OCI-LY3 (cell line): ENCODE measurements at regions not wholly inside any gene's neighbourhood (a gene's known extent, or its start where the extent isn't known, plus 50 kb on each side); places are given as distances from the start of the nearest gene placed in this dataset.

Experiments
- H2AFZ ChIP-seq: fragments of 200-600, 300-600 bp; shearing (Covaris generic); 2 replicates; pipeline ENCODE4 v1.6.0; 2014; ENCODE audit warnings: antibody characterized with exemption, low read depth, low read length
- H3K27ac ChIP-seq: fragments of 200-600, 300-600 bp; sonication (generic); 2 replicates; pipeline ENCODE4 v1.5.1; 2014; ENCODE audit warnings: mild to moderate bottlenecking, low read length, moderate library complexity, mixed read lengths
- H3K27me3 ChIP-seq: fragments of 200-600, 300-600 bp; sonication (generic); 2 replicates; pipeline ENCODE4 v1.6.1; 2014; ENCODE audit warnings: low read depth, low read length, mixed read lengths
- H3K36me3 ChIP-seq: fragments of 200-600, 300-600 bp; sonication (generic); replicated peaks from 2 replicates; pipeline ENCODE3; 2014; ENCODE audit warnings: low read depth, low read length, mixed read lengths
- H3K4me1 ChIP-seq: fragments of 300-600, 200-600 bp; sonication (generic); 2 replicates; pipeline ENCODE4 v1.6.1; 2014; ENCODE audit warnings: low read length, mixed read lengths
- H3K4me2 ChIP-seq: fragments of 200-600, 300-600 bp; sonication (generic); 2 replicates; pipeline ENCODE4 v1.6.1; 2014; ENCODE audit warnings: low read length, mixed read lengths
- H3K4me3 ChIP-seq: fragments of 300-600, 200-600 bp; sonication (generic); 2 replicates; pipeline ENCODE4 v1.5.1; 2014; ENCODE audit warnings: antibody characterized with exemption, mild to moderate bottlenecking, low read length, moderate library complexity
- H3K79me2 ChIP-seq: fragments of 300-600, 200-600 bp; shearing (Covaris generic); 2 replicates; pipeline ENCODE4 v1.6.1; 2014; ENCODE audit warnings: mild to moderate bottlenecking, low read length, mixed read lengths
- H3K9ac ChIP-seq: fragments of 300-600, 200-600 bp; shearing (Covaris generic); 2 replicates; pipeline ENCODE4 v1.6.0; 2014; ENCODE audit warnings: mild to moderate bottlenecking, low read length, moderate library complexity
- H3K9me3 ChIP-seq: fragments of 200-600, 300-600 bp; shearing (Covaris generic); 2 replicates; pipeline ENCODE4 v1.6.1; 2014; ENCODE audit warnings: low read length, mixed read lengths; ENCODE audit not compliant: insufficient read depth
- H4K20me1 ChIP-seq: fragments of 200-600, 300-600 bp; sonication (generic); 2 replicates; pipeline ENCODE4 v1.6.1; 2016; ENCODE audit warnings: low read length, mixed read lengths; ENCODE audit not compliant: insufficient read depth
- EZH2phosphoT487 ChIP-seq: fragments of 200-600 bp; shearing (Covaris generic); IDR thresholded peaks from 2 replicates; pipeline ENCODE4 v1.6.1; 2018; ENCODE audit warnings: antibody characterized with exemption, mixed run types, low read depth
- TF ChIP-seq, protein P1 (sequence below): fragments of 200-600, 300-600 bp; sonication (generic); IDR thresholded peaks from 2 replicates; pipeline ENCODE4 v1.5.1; 2014; ENCODE audit warnings: antibody characterized with exemption, low read length, low read depth

DNA sequence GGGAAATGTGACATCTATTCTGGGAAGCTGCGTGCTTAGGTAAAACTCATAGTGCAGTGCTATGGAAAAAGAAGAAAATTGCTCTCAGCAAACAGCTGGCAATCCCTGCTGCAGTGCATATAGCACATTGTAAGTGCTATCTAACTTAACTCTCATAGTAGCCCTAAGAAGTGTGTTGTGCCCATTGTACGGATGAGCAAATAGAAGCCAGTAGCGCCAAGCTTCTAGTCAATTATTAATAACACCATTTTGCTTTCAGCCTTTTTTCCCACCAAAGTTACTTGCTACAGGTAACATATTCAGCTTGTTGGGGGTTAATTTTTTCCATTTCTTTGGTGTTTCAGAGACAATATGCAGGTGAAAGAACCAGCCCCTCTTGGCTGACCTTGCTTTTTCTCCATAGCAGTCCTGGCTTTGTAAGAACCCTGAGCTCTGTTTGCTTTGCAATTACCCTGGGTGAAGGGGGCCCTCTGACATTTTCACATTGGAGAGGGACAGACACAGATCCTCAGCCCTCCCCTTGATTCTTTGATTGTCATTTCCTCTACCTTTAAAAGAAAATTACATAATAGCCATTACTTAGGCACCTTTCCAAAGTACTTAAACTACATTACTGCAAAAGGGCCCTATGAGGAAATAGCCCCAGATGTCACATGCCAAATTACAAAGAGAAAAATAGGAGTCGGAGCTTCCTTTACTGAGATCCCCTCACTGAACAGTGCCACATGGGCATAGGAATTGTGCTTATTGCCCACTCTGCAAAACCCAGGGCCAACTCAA lies 576.2 kb upstream of the TBX3 start:
- no peaks in the 10 kb centered on the region for H3K9me3 ChIP-seq
- no peak for TF ChIP-seq EZH2phosphoT487
- TF ChIP-seq, protein P1, sequence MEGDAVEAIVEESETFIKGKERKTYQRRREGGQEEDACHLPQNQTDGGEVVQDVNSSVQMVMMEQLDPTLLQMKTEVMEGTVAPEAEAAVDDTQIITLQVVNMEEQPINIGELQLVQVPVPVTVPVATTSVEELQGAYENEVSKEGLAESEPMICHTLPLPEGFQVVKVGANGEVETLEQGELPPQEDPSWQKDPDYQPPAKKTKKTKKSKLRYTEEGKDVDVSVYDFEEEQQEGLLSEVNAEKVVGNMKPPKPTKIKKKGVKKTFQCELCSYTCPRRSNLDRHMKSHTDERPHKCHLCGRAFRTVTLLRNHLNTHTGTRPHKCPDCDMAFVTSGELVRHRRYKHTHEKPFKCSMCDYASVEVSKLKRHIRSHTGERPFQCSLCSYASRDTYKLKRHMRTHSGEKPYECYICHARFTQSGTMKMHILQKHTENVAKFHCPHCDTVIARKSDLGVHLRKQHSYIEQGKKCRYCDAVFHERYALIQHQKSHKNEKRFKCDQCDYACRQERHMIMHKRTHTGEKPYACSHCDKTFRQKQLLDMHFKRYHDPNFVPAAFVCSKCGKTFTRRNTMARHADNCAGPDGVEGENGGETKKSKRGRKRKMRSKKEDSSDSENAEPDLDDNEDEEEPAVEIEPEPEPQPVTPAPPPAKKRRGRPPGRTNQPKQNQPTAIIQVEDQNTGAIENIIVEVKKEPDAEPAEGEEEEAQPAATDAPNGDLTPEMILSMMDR: no peak
- peaks cover 14% of the 10 kb centered on the region; the same call in 1 of the 2 replicates for H3K4me1 ChIP-seq
- no peak overlapping the region for H3K4me2 ChIP-seq
- no peak overlapping the region for H3K4me3 ChIP-seq
- no peak overlapping the region for H3K27ac ChIP-seq
- H3K79me2 ChIP-seq: no peaks in the 10 kb centered on the region
- no peaks in the 10 kb centered on the region for H4K20me1 ChIP-seq
- H3K9ac ChIP-seq: no peak overlapping the region
- no peaks in the 10 kb centered on the region for H3K36me3 ChIP-seq
- H3K27me3 ChIP-seq: peaks cover 12% of the 10 kb centered on the region; the same call in 1 of the 2 replicates
- no peak overlapping the region for H2AFZ ChIP-seq

DNA sequence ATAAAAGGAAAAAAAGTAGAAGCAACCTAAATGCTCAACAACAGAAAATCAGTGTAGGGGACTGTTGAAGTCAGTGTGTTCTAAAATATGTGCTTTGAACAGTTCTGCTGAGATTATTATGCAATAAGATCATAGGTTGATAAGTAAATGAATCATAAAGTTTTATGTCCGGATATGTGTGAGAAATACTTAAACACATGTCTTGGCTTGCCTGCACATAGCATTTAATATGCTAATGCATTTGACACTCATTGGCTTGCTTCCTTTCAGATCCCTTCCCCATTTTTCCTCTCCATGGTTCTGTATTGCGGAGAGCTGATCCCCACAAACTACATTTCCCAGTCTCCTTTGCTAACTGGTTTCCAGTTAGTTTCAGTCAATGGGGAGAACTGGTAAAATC lies 573.8 kb upstream of the TBX3 start:
- Histone ChIP-seq H3K27ac (no peak overlapping the region), H2AFZ (no peak overlapping the region)
- TF ChIP-seq, protein P1: no peak
- TF ChIP-seq EZH2phosphoT487: no peak

DNA sequence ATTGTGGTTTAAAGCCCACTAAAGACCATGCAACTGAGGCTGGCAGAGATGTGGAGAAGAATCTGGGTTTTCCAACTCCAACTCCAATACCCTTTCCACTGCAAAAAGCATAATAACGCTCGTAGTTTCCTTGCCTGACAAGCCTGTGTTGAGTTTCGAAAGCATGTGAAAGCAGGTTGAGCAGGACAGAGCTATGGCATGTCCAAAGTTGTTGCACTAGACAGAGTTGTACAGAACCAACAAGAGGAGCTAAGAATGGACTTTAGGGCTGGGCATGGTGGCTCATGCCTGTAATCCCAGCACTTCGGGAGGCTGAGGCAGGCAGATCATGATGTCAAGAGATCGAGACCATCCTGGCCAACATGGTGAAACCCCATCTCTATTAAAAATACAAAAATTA lies 572.0 kb upstream of the TBX3 start:
- H3K79me2 ChIP-seq: no peaks in the 10 kb centered on the region
- no peaks in the 10 kb centered on the region for H4K20me1 ChIP-seq
- H3K27me3 ChIP-seq: 0 out of 2 replicates have a peak, but pooled peaks cover 4% of the 10 kb centered on the region
- TF ChIP-seq, protein P1: no peak
- no peak for TF ChIP-seq EZH2phosphoT487
- no peaks in the 10 kb centered on the region for H3K36me3 ChIP-seq
- H3K4me3 ChIP-seq: no peak overlapping the region
- H3K27ac ChIP-seq: no peak overlapping the region
- H3K9ac ChIP-seq: no peak overlapping the region
- H3K4me1 ChIP-seq: peaks cover 1% of the 10 kb centered on the region; the same call in 1 of the 2 replicates
- H2AFZ ChIP-seq: no peak overlapping the region
- no peaks in the 10 kb centered on the region for H3K9me3 ChIP-seq
- H3K4me2 ChIP-seq: no peak overlapping the region

More for the DNA sequence above, 573.8 kb upstream of the TBX3 start:
- no peaks in the 10 kb centered on the region for H3K36me3 ChIP-seq
- H3K9me3 ChIP-seq: no peaks in the 10 kb centered on the region
- H3K9ac ChIP-seq: no peak overlapping the region
- H3K27me3 ChIP-seq: 0 out of 2 replicates have a peak, but pooled peaks cover 6% of the 10 kb centered on the region
- no peaks in the 10 kb centered on the region for H3K79me2 ChIP-seq
- H3K4me1 ChIP-seq: peaks cover 14% of the 10 kb centered on the region; the same call in 1 of the 2 replicates
- no peak overlapping the region for H3K4me2 ChIP-seq
- no peak overlapping the region for H3K4me3 ChIP-seq
- no peaks in the 10 kb centered on the region for H4K20me1 ChIP-seq

DNA sequence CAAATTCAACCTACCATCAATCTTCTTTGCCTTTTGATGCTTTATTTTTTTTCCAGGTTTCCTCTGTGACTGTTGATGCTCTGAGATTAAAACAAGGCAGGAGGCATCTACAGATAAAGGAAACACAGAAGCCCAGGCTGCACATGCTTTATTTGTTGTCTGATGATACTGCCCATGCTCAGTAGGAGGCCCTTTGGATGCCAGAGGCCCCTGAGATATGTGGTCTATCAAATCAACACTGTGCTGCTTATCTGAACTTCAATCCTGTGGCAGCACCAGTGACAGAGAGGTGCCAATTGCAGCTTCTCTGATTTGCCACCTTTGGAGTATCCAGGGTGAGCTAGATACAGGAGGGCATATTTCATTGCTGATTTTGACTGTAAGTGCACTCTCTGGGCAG lies 571.3 kb upstream of the TBX3 start:
- TF ChIP-seq, protein P1: no peak
- no peak for TF ChIP-seq EZH2phosphoT487
- Histone ChIP-seq H3K27ac (no peak overlapping the region), H4K20me1 (no peaks in the 10 kb centered on the region), H3K4me3 (no peak overlapping the region), H3K27me3 (0 out of 2 replicates have a peak, but pooled peaks cover 8% of the 10 kb centered on the region), H3K79me2 (no peaks in the 10 kb centered on the region), H3K36me3 (no peaks in the 10 kb centered on the region), H3K9me3 (no peaks in the 10 kb centered on the region), H3K4me2 (no peak overlapping the region), H3K9ac (no peak overlapping the region), H3K4me1 (no peaks in the 10 kb centered on the region), H2AFZ (no peak overlapping the region)
